ENCODE measurements at regions not wholly inside any gene's neighbourhood (a gene's known extent, or its start where the extent isn't known, plus 50 kb on each side); places are given as distances from the start of the nearest gene placed in this dataset.

- 75% methylated on average over 2 of the region's 8 CpGs for WGBS (ENCODE audit: insufficient coverage)
- peaks cover 9% of the 10 kb centered on the region for H3K4me1 ChIP-seq (ENCODE audit: control insufficient read depth, insufficient read depth, low read length)
- no peaks in the 10 kb centered on the region for H3K27me3 ChIP-seq (ENCODE audit: control insufficient read depth, insufficient read depth, low read length)
- no peaks in the 10 kb centered on the region for H3K36me3 ChIP-seq (ENCODE audit: control insufficient read depth, insufficient read depth, low read length)
- no peak overlapping the region for H3K27ac ChIP-seq (ENCODE audit: low read depth, low read length)
- no peaks in the 10 kb centered on the region for H3K9me3 ChIP-seq (ENCODE audit: control insufficient read depth, insufficient read depth, low read length)
- H3K4me3 ChIP-seq (ENCODE audit: low read depth, low read length) = no peak overlapping the region
- DNase-seq (ENCODE audit: low read depth in 4 of 6, low spot score in 6 of 6) = peak in 1 of 6 donors; percentile 78
Observed at GRCh38 chr15:27599034-27599433, 500.1 kb downstream of the OCA2 start.

GRCh38 chr15:27598251-27599009 is 500.7 kb downstream of the OCA2 start:
- no peak overlapping the region for H3K27ac ChIP-seq (ENCODE audit: low read depth, low read length)
- H3K27me3 ChIP-seq (ENCODE audit: control insufficient read depth, insufficient read depth, low read length) = no peaks in the 10 kb centered on the region
- no peaks in the 10 kb centered on the region for H3K9me3 ChIP-seq (ENCODE audit: control insufficient read depth, insufficient read depth, low read length)
- peak in 1 of 6 donors; percentile 54 for DNase-seq (ENCODE audit: low read depth in 4 of 6, low spot score in 6 of 6)
- peaks cover 9% of the 10 kb centered on the region for H3K4me1 ChIP-seq (ENCODE audit: control insufficient read depth, insufficient read depth, low read length)
- no peaks in the 10 kb centered on the region for H3K36me3 ChIP-seq (ENCODE audit: control insufficient read depth, insufficient read depth, low read length)
- WGBS (ENCODE audit: insufficient coverage) = 77% methylated on average over 8 of the region's 10 CpGs
- no peak overlapping the region for H3K4me3 ChIP-seq (ENCODE audit: low read depth, low read length)

- no peak overlapping the region for H3K27ac ChIP-seq (ENCODE audit: low read depth, low read length)
- no peak overlapping the region for H3K4me3 ChIP-seq (ENCODE audit: low read depth, low read length)
- no peaks in the 10 kb centered on the region for H3K9me3 ChIP-seq (ENCODE audit: control insufficient read depth, insufficient read depth, low read length)
- peak in 1 of 6 donors; percentile 77 for DNase-seq (ENCODE audit: low read depth in 4 of 6, low spot score in 6 of 6)
- no peaks in the 10 kb centered on the region for H3K36me3 ChIP-seq (ENCODE audit: control insufficient read depth, insufficient read depth, low read length)
- H3K27me3 ChIP-seq (ENCODE audit: control insufficient read depth, insufficient read depth, low read length) = no peaks in the 10 kb centered on the region
- WGBS (ENCODE audit: insufficient coverage) = 54% methylated on average over 3 of the region's 8 CpGs
- H3K4me1 ChIP-seq (ENCODE audit: control insufficient read depth, insufficient read depth, low read length) = no peaks in the 10 kb centered on the region
Observed at GRCh38 chr15:27595211-27595610, 503.9 kb downstream of the OCA2 start.

GRCh38 chr15:27592036-27592760 is 506.9 kb downstream of the OCA2 start:
- DNase-seq (ENCODE audit: low read depth in 4 of 6, low spot score in 6 of 6) = peak in 1 of 6 donors; percentile 60
- H3K9me3 ChIP-seq (ENCODE audit: control insufficient read depth, insufficient read depth, low read length) = no peaks in the 10 kb centered on the region
- H3K4me3 ChIP-seq (ENCODE audit: low read depth, low read length) = no peak overlapping the region
- H3K27me3 ChIP-seq (ENCODE audit: control insufficient read depth, insufficient read depth, low read length) = no peaks in the 10 kb centered on the region
- WGBS (ENCODE audit: insufficient coverage) = 88% methylated on average over 3 of the region's 3 CpGs
- H3K36me3 ChIP-seq (ENCODE audit: control insufficient read depth, insufficient read depth, low read length) = no peaks in the 10 kb centered on the region
- no peak overlapping the region for H3K27ac ChIP-seq (ENCODE audit: low read depth, low read length)
- peaks cover 5% of the 10 kb centered on the region for H3K4me1 ChIP-seq (ENCODE audit: control insufficient read depth, insufficient read depth, low read length)

Measured in spinal cord (tissue), 9 donors.